ENCODE measurements at regions not wholly inside any gene's neighbourhood (a gene's known extent, or its start where the extent isn't known, plus 50 kb on each side); places are given as distances from the start of the nearest gene placed in this dataset.

GRCh38 chr7:19455623-19456022, 253.2 kb downstream of the POLR1F start:
- TF ChIP-seq CTCF (IDR thresholded peaks at IDR 0.05) (no peak), POLR2AphosphoS5 (IDR thresholded peaks at IDR 0.05; ENCODE audit: low read depth, low read length) (no peak), SIN3A (IDR thresholded peaks at IDR 0.05; ENCODE audit: borderline replicate concordance, low read depth, low read length) (no peak), CHD2 (IDR thresholded peaks at IDR 0.05; ENCODE audit: low read length, partially characterized antibody) (no peak), ZBTB33 (IDR thresholded peaks at IDR 0.05; ENCODE audit: borderline replicate concordance, low read depth) (no peak), ELF1 (IDR thresholded peaks at IDR 0.05) (no peak), GABPA (IDR thresholded peaks at IDR 0.05; ENCODE audit: low read depth) (no peak), RAD21 (IDR thresholded peaks at IDR 0.05; ENCODE audit: low read length) (no peak), TAF1 (IDR thresholded peaks at IDR 0.05; ENCODE audit: borderline replicate concordance, low read depth, low read length) (no peak)
